ENCODE measurements at regions not wholly inside any gene's neighbourhood (a gene's known extent, or its start where the extent isn't known, plus 50 kb on each side); places are given as distances from the start of the nearest gene placed in this dataset.
A peak's percentile ranks its signal among the peaks of the same experiment; 100 is the strongest.

GRCh38 chr1:166221316-166221715 lies 54.5 kb upstream of the FAM78B start:
- DNase-seq (ENCODE audit: low spot score) = no peak

- DNase-seq (ENCODE audit: low spot score) = no peak
These were observed 67.1 kb upstream of the FAM78B start for GRCh38 chr1:166233750-166234366.

GRCh38 chr1:166235728-166236127 lies 68.9 kb upstream of the FAM78B start:
- no peak for DNase-seq (ENCODE audit: low spot score)

GRCh38 chr1:166237675-166238074 lies 70.9 kb upstream of the FAM78B start:
- DNase-seq (ENCODE audit: low spot score) = no peak

- no peak for DNase-seq (ENCODE audit: low spot score)
These were observed 86.4 kb upstream of the FAM78B start for GRCh38 chr1:166253076-166253779.

- DNase-seq (ENCODE audit: low spot score) = no peak
These were observed 91.2 kb upstream of the FAM78B start for GRCh38 chr1:166258017-166258416.

- no peak for DNase-seq (ENCODE audit: low spot score)
These were observed 94.7 kb upstream of the FAM78B start for GRCh38 chr1:166261511-166261910.

- DNase-seq (ENCODE audit: low spot score) = no peak
These were observed 103.8 kb upstream of the FAM78B start for GRCh38 chr1:166270476-166271150.

GRCh38 chr1:166271151-166271538 lies 104.3 kb upstream of the FAM78B start:
- DNase-seq (ENCODE audit: low spot score) = no peak

GRCh38 chr1:166272155-166272554 lies 105.4 kb upstream of the FAM78B start:
- DNase-seq (ENCODE audit: low spot score) = no peak

- DNase-seq (ENCODE audit: low spot score) = peak; percentile 9
These were observed 106.0 kb upstream of the FAM78B start for GRCh38 chr1:166272851-166273250.

- no peak for DNase-seq (ENCODE audit: low spot score)
These were observed 106.8 kb upstream of the FAM78B start for GRCh38 chr1:166273618-166274017.

GRCh38 chr1:166282391-166283137 lies 115.8 kb upstream of the FAM78B start:
- no peak for DNase-seq (ENCODE audit: low spot score)

GRCh38 chr1:166283190-166283589 lies 116.4 kb upstream of the FAM78B start:
- no peak for DNase-seq (ENCODE audit: low spot score)

GRCh38 chr1:166283600-166283999 lies 116.8 kb upstream of the FAM78B start:
- no peak for DNase-seq (ENCODE audit: low spot score)

- DNase-seq (ENCODE audit: low spot score) = no peak
These were observed 122.7 kb upstream of the FAM78B start for GRCh38 chr1:166289309-166290050.

GRCh38 chr1:166295656-166296055 lies 128.9 kb upstream of the FAM78B start:
- no peak for DNase-seq (ENCODE audit: low spot score)

- DNase-seq (ENCODE audit: low spot score) = no peak
These were observed 131.2 kb upstream of the FAM78B start for GRCh38 chr1:166297993-166298392.

GRCh38 chr1:166300767-166301166 lies 134.0 kb upstream of the FAM78B start:
- DNase-seq (ENCODE audit: low spot score) = no peak

- DNase-seq (ENCODE audit: low spot score) = no peak
These were observed 136.4 kb upstream of the FAM78B start for GRCh38 chr1:166302989-166303758.

- DNase-seq (ENCODE audit: low spot score) = no peak
These were observed 137.3 kb upstream of the FAM78B start for GRCh38 chr1:166304131-166304530.

All from pons (tissue), 1 donor.